Esophagus squamous epithelium (tissue), 5 donors: ENCODE measurements at regions not wholly inside any gene's neighbourhood (a gene's known extent, or its start where the extent isn't known, plus 50 kb on each side); places are given as distances from the start of the nearest gene placed in this dataset.

Experiments
- DNase-seq: peaks from one replicate; lab custom pipeline; 2025; lab: John Stamatoyannopoulos, UW
- H3K27ac ChIP-seq, 4 donors: fragments of 200-600 bp; sonication (generic); one replicate each; pipeline ENCODE4 v1.5.1; 2016 to 2019; ENCODE audit warnings: mild to moderate bottlenecking in 1 of 4
- H3K27me3 ChIP-seq, 4 donors: fragments of 200-600 bp; sonication (generic); 1 replicate in 3 of 4; 2 replicates in 1 of 4; pipeline versions ENCODE4 v1.5.1 to v1.6.0; 2017 to 2021; ENCODE audit warnings: antibody characterized with exemption in 1 of 4
- H3K36me3 ChIP-seq, 3 donors: fragments of 200-600 bp; sonication (generic); one replicate each; pipeline ENCODE4 v1.5.1; 2016 to 2019
- H3K4me1 ChIP-seq, 3 donors: fragments of 200-600 bp; sonication (generic); one replicate each; pipeline ENCODE4 v1.5.1; 2017 to 2019
- H3K4me3 ChIP-seq, 4 donors: fragments of 200-600 bp; sonication (generic); 1 replicate in 3 of 4; 2 replicates in 1 of 4; pipeline ENCODE4 v1.5.1; 2016 to 2019; ENCODE audit warnings: mild to moderate bottlenecking in 2 of 4, moderate library complexity in 1 of 4
- H3K9me3 ChIP-seq, 3 donors: fragments of 200-600 bp; sonication (generic); one replicate each; pipeline ENCODE4 v1.5.1; 2016 to 2019
- CTCF ChIP-seq, 6 experiments: fragments of 450-650 bp in 4 of 6; fragments of 200-600 bp in 2 of 6; sonication (generic) in 2 of 6; IDR thresholded peaks; one replicate each; pipeline ENCODE4 v1.5.1; 2016 to 2019; ENCODE audit warnings: antibody characterized with exemption in 6 of 6, mild to moderate bottlenecking in 4 of 6, moderate library complexity in 4 of 6
- POLR2A ChIP-seq, 4 donors: fragments of 450-650 bp; IDR thresholded peaks; one replicate each; pipeline ENCODE4 v1.6.1; 2017; ENCODE audit warnings: antibody characterized with exemption in 4 of 4, mild to moderate bottlenecking in 4 of 4, moderate library complexity in 3 of 4
- WGBS, 2 donors: methylation state at CpG; one replicate each; pipeline ENCODE4 v1.1.5; 2018; 5-methylcytosine and 5-hydroxymethylcytosine counted together
- intact Hi-C: fragments of 100-400 bp; cut with DNase I; formaldehyde crosslinking; loops from one replicate; pipeline ENCODE4 v1.15.0; 2022
- donor health status: DM: yes; HTN: yes; CAD: no.

GRCh38 chr13:44695520-44695919 is 119.4 kb upstream of the TSC22D1 start:
- no peak for DNase-seq
- H3K27me3 ChIP-seq: no peaks in the 10 kb centered on the region
- WGBS, 2 donors: 68 to 82% methylated on average over 2 of the region's 2 CpGs
- TF ChIP-seq POLR2A (IDR thresholded peaks at IDR 0.05) (no peak), CTCF (IDR thresholded peaks at IDR 0.05) (no peak)
- H3K36me3 ChIP-seq: no peaks in the 10 kb centered on the region
- intact Hi-C loops: no loop called here
- no peaks in the 10 kb centered on the region for H3K4me1 ChIP-seq
- H3K4me3 ChIP-seq: no peak overlapping the region
- H3K27ac ChIP-seq: no peak overlapping the region
- H3K9me3 ChIP-seq: no peaks in the 10 kb centered on the region

- Histone ChIP-seq H3K4me3 (no peak overlapping the region), H3K36me3 (no peaks in the 10 kb centered on the region), H3K4me1 (no peaks in the 10 kb centered on the region), H3K27me3 (no peaks in the 10 kb centered on the region), H3K9me3 (no peaks in the 10 kb centered on the region), H3K27ac (no peak overlapping the region)
- 65 to 75% methylated on average over 6 of the region's 6 CpGs for WGBS, 2 donors
- TF ChIP-seq POLR2A (IDR thresholded peaks at IDR 0.05): no peak
- TF ChIP-seq CTCF (IDR thresholded peaks at IDR 0.05): no peak
- DNase-seq: no peak
- intact Hi-C loops: no loop called here
Measured at GRCh38 chr13:44694842-44695241, 118.7 kb upstream of the TSC22D1 start.

- Histone ChIP-seq H3K9me3 (no peaks in the 10 kb centered on the region), H3K27me3 (no peaks in the 10 kb centered on the region), H3K36me3 (no peaks in the 10 kb centered on the region), H3K4me1 (no peaks in the 10 kb centered on the region), H3K27ac (no peak overlapping the region), H3K4me3 (no peak overlapping the region)
- intact Hi-C loops: no loop called here
- no peak for DNase-seq
- TF ChIP-seq CTCF (IDR thresholded peaks at IDR 0.05) (no peak), POLR2A (IDR thresholded peaks at IDR 0.05) (no peak)
Measured at GRCh38 chr13:44694291-44694690, 118.2 kb upstream of the TSC22D1 start.

- Histone ChIP-seq H3K4me3 (no peak overlapping the region), H3K9me3 (no peaks in the 10 kb centered on the region), H3K4me1 (no peaks in the 10 kb centered on the region), H3K27me3 (peaks cover 0 to 2% (median 0%) of the 10 kb centered on the region in 4 donors), H3K27ac (no peak overlapping the region), H3K36me3 (no peaks in the 10 kb centered on the region)
- WGBS, 2 donors: 70 to 85% methylated on average over 6 of the region's 6 CpGs
- no peak for TF ChIP-seq CTCF (IDR thresholded peaks at IDR 0.05)
- TF ChIP-seq POLR2A (IDR thresholded peaks at IDR 0.05): no peak
- intact Hi-C loops: no loop called here
- DNase-seq: no peak
Measured at GRCh38 chr13:44693156-44693764, 117.1 kb upstream of the TSC22D1 start.

- intact Hi-C loops: no loop called here
- H3K27me3 ChIP-seq: peaks cover 0 to 6% (median 0%) of the 10 kb centered on the region in 4 donors
- no peaks in the 10 kb centered on the region for H3K4me1 ChIP-seq
- no peak for TF ChIP-seq POLR2A (IDR thresholded peaks at IDR 0.05)
- no peak for TF ChIP-seq CTCF (IDR thresholded peaks at IDR 0.05)
- no peak for DNase-seq
- WGBS, 2 donors: 79 to 88% methylated on average over 2 of the region's 2 CpGs
- H3K27ac ChIP-seq: no peak overlapping the region
- no peaks in the 10 kb centered on the region for H3K9me3 ChIP-seq
- no peaks in the 10 kb centered on the region for H3K36me3 ChIP-seq
- no peak overlapping the region for H3K4me3 ChIP-seq
Measured at GRCh38 chr13:44692173-44692713, 116.1 kb upstream of the TSC22D1 start.
